ENCODE measurements at regions not wholly inside any gene's neighbourhood (a gene's known extent, or its start where the extent isn't known, plus 50 kb on each side); places are given as distances from the start of the nearest gene placed in this dataset.
"Not testable (repeated sequence)": the region's sequence is repeated elsewhere in the genome, so short reads cannot be mapped to it uniquely, and the experiment has no call there.

DNA sequence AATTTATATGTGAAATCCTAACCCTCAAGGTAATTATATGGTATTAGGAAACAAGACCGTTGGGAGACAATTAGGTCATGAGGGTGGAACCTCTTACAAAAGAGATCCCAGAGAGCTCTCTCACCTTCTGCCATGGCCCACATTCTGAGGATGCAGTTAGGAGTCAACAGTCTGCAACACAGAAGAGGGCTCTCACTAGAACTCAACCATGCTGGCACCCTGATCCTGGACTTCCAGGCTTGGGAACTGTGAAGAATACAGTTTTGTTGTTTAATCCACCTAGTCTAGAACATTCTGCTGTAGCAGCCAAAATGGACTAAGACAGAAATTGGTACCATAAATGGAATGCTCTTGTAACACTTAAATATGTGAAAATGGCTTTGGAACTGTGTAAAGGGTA lies 278.8 kb upstream of the GALNTL6 start:
- no peak for TF ChIP-seq ZNF274 (IDR thresholded peaks at IDR 0.05; ENCODE audit: low read depth, low read length)
- no peak overlapping the region for H3K4me3 ChIP-seq (ENCODE audit: low read length)

DNA sequence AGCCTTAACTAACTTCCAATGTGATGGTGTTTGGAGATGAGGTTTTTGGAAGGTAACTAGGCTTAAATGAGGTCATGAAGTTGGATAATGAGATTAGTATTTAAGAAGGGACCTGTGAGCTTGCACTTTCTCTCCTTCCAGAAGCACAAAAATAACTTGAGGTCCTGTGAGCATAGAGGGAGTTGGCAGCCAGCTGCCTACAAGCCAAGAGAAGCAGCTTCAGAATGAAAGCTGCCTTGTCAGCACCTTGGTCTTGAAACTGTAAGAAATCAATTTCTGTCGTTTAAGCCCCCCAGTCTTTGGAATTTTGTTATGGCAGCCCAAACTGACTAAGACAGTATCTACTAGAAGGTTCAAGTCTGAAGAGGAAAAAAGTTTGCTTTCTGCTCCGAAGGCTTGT lies 280.2 kb upstream of the GALNTL6 start:
- H3K4me3 ChIP-seq (ENCODE audit: low read length) = no peak overlapping the region
- no peak for TF ChIP-seq ZNF274 (IDR thresholded peaks at IDR 0.05; ENCODE audit: low read depth, low read length)

DNA sequence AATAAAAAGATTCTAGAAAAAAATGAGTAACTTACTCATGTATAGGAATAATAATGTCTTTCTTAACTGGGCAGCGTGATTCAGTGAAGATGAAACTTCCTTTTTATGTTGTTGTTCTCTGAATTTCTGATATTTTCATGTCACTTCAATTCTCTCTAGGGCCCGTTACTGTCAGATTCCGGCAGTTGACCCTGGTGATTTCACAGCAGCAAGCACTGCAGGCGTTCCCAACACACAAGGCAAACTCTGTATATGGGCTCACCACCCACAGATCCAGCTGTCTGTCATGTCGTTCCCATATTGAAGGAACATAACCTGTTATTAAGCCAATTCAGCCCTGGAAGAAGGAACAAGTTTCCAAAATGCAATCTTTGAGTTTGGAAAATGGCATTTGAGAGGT lies 288.3 kb upstream of the GALNTL6 start:
- no peak overlapping the region for H3K4me3 ChIP-seq (ENCODE audit: low read length)
- no peak for TF ChIP-seq ZNF274 (IDR thresholded peaks at IDR 0.05; ENCODE audit: low read depth, low read length)

DNA sequence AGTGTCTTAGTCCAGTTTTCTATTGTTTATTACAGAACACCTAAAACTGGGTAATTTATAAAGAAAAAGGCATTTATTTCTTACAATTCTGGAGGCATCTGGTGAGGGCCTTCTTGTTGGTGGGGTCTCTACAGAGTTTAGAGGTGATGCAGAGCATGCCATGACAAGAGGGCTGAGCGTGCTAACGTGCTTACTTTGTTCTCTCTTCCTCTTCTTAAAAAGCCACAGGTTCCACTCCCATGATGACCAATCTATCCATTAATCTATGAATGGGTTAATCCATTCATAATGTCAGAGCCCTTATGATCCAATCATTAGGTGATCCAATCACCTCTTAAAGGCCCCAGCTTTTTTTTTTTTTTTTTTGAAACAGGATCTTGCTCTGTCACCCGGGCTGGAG lies 291.5 kb upstream of the GALNTL6 start:
- TF ChIP-seq ZNF274 (IDR thresholded peaks at IDR 0.05; ENCODE audit: low read depth, low read length) = no peak
- H3K4me3 ChIP-seq (ENCODE audit: low read length) = no peak overlapping the region

DNA sequence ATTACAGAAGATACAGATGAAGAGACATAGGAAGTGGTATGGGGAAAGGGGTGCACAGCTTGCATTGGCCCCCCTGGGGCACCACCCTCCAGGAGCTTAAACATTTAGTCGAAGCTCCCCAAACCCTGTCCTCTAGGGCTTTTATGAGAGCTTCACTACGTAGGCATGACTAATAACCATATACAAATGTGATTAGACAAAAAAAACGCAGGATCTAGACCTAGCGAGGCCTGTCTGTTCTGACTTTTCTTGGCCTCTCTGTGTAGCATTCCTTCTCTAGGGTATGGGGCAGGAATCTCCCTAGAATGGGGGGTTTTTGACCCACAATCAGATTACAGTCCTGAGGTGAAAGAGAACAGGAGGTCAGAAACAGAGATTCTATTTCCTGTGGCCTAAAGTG lies 293.7 kb upstream of the GALNTL6 start:
- H3K4me3 ChIP-seq (ENCODE audit: low read length) = no peak overlapping the region
- no peak for TF ChIP-seq ZNF274 (IDR thresholded peaks at IDR 0.05; ENCODE audit: low read depth, low read length)

DNA sequence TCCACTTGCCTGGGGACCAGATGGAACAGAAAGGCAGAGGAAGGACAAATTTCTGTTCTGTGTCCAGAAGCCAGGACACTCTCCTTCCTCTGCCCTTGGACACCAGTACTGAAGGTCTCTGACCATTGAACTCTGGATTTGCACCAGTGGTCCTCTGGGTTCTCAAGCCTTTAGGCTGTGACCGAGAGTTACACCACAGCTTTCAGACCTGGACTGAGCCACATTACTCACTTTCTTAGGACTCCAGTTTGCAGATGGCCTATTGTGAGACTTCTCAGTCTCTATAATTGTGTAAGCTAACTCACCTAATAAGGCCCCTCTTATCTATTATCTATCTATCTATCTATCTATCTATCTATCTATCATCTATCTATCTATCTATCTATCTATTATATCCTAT lies 295.3 kb upstream of the GALNTL6 start:
- no peak for TF ChIP-seq ZNF274 (IDR thresholded peaks at IDR 0.05; ENCODE audit: low read depth, low read length)
- no peak overlapping the region for H3K4me3 ChIP-seq (ENCODE audit: low read length)

GRCh38 chr4:171516694-171517093 lies 296.5 kb upstream of the GALNTL6 start:
- TF ChIP-seq ZNF274 (IDR thresholded peaks at IDR 0.05; ENCODE audit: low read depth, low read length) = no peak

GRCh38 chr4:171484681-171485080 lies 328.5 kb upstream of the GALNTL6 start:
- no peak for TF ChIP-seq ZNF274 (IDR thresholded peaks at IDR 0.05; ENCODE audit: low read depth, low read length)
- H3K4me3 ChIP-seq (ENCODE audit: low read length) = no peak overlapping the region

More at GRCh38 chr4:171516694-171517093, 296.5 kb upstream of the GALNTL6 start:
- H3K4me3 ChIP-seq (ENCODE audit: low read length) = no peak overlapping the region

DNA sequence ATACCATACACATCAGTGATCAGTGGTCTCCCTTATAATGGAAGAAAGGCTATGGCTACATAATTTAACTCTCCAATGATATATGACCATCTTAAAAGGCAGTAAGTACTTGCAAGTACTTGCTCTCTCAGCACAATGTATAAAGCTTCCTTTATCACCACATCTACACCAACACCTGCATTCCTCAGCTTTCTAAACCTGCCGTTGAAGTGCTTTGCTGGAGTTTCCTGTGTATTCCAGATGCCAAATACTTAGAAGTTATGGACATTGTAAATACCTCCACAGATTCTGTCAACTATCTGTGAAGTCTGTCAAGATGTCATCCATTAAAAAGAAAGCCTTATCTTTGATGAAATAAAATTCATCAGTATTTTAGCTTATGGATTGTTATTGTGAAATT lies 335.0 kb upstream of the GALNTL6 start:
- no peak for TF ChIP-seq ZNF274 (IDR thresholded peaks at IDR 0.05; ENCODE audit: low read depth, low read length)
- no peak overlapping the region for H3K4me3 ChIP-seq (ENCODE audit: low read length)

DNA sequence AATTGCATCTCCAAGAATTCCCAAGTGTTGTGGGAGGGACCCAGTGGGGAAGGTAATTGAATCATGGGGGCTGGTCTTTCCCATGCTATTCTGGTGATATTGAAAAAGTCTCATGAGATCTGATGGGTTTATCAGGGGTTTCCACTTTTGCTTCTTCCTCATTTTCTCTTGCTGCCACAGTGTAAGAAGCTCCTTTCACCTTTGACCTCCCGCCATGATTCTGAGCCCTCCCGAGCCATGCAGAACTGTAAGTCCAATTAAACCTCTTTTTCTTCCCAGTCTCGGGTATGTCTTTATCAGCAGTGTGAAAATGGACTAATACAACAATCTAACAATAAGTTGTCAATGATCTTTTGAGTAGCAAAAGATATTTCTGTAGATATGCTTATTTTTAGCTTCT lies 338.1 kb upstream of the GALNTL6 start:
- not testable (repeated sequence) for H3K4me3 ChIP-seq (ENCODE audit: low read length)

DNA sequence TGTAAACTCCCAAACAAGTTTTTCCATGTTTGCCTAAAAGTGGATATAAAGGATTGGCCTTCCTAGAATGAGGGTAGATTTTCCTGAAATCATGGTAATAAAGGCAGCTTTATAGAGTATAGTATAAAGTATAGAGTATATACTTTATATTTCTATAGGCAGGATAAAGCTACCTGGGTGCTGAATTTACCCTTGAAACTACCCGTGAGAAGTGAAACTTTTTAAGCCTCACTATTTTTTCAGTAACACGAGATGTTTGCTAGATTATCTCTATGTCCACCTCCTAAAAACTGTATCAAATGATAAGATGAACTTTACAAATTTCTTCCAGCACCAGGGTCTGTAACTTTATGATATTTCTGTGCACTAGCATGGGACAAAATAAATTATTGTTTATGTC lies 340.0 kb upstream of the GALNTL6 start:
- no peak for TF ChIP-seq ZNF274 (IDR thresholded peaks at IDR 0.05; ENCODE audit: low read depth, low read length)
- no peak overlapping the region for H3K4me3 ChIP-seq (ENCODE audit: low read length)

GRCh38 chr4:171472230-171472629 lies 341.0 kb upstream of the GALNTL6 start:
- TF ChIP-seq ZNF274 (IDR thresholded peaks at IDR 0.05; ENCODE audit: low read depth, low read length) = no peak
- no peak overlapping the region for H3K4me3 ChIP-seq (ENCODE audit: low read length)

- TF ChIP-seq ZNF274 (IDR thresholded peaks at IDR 0.05; ENCODE audit: low read depth, low read length) = no peak
- no peak overlapping the region for H3K4me3 ChIP-seq (ENCODE audit: low read length)
Measured at GRCh38 chr4:171464499-171464898, 348.7 kb upstream of the GALNTL6 start.

DNA sequence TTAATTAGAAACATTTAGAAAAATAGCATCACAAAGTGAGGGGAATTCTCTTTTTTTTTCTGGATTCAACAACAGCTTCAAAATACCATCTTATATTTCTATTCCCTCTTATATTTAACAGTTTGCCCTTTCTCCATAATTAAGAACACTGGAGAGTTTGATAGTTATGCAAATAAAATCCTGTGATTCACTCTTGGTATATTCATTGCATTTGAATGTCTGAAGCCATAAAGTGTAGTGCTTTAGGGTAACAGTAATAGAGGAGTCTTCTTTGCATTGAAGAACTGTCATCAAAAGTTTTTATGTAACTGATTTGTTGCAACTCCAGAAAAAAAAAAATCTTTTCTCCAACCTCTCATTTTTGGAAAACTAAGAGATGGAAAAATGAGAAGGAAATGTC lies 352.0 kb upstream of the GALNTL6 start:
- TF ChIP-seq ZNF274 (IDR thresholded peaks at IDR 0.05; ENCODE audit: low read depth, low read length) = no peak
- H3K4me3 ChIP-seq (ENCODE audit: low read length) = no peak overlapping the region

GRCh38 chr4:171448919-171449481 lies 364.2 kb upstream of the GALNTL6 start:
- no peak for TF ChIP-seq ZNF274 (IDR thresholded peaks at IDR 0.05; ENCODE audit: low read depth, low read length)
- H3K4me3 ChIP-seq (ENCODE audit: low read length) = no peak overlapping the region

GRCh38 chr4:171448358-171448757 lies 364.8 kb upstream of the GALNTL6 start:
- no peak for TF ChIP-seq ZNF274 (IDR thresholded peaks at IDR 0.05; ENCODE audit: low read depth, low read length)
- no peak overlapping the region for H3K4me3 ChIP-seq (ENCODE audit: low read length)

Measured in GM08714 (cell line).